A549 (cell line): ENCODE measurements at regions not wholly inside any gene's neighbourhood (a gene's known extent, or its start where the extent isn't known, plus 50 kb on each side); places are given as distances from the start of the nearest gene placed in this dataset.

Source experiments
- ATAC-seq, 2 experiments: fragments of 200-7000 bp in 1 of 2; fragments of >200 bp in 1 of 2; cut with Nextera tagmentation in 1 of 2; cut with Tn5 transposase in 1 of 2; 3 replicates each; pipeline versions ENCODE4 v1.8.0 to v1.9.1; 2018 to 2020; ENCODE audit warnings: mild to moderate bottlenecking in 1 of 2, moderate library complexity in 1 of 2
- CTCF ChIA-PET: fragments of 300-600 bp; sonication (Branson Sonifier 250); formaldehyde crosslinking; extraction: SDS; loops from one replicate; lab custom pipeline; 2021; ENCODE audit warnings: antibody characterized with exemption, inconsistent platforms; lab: Yijun Ruan, JAX
- POLR2A ChIA-PET: fragments of 350-600 bp; formaldehyde crosslinking; extraction: SDS; loops from one replicate; lab custom pipeline; 2021; ENCODE audit warnings: antibody characterized with exemption, inconsistent platforms; lab: Yijun Ruan, JAX
- DNase-seq, 2 experiments: peaks; one replicate each; pipeline versions ENCODE4 v3.0.0 to v3.0.0-alpha.2; 2011 to 2016; ENCODE audit warnings: low read depth in 1 of 2, low spot score in 1 of 2
- FAIRE-seq: peaks from 2 replicates; lab custom pipeline; 2011; peaks lifted over from hg19 to GRCh38; lab: Jason Lieb, UNC
- H3K27ac ChIP-seq, 2 experiments: fragments of >200 bp; sonication (Bioruptor Twin); formaldehyde crosslinking; 3 replicates each; pipeline ENCODE4 v1.5.1; 2016 to 2017
- H3K4me1 ChIP-seq: fragments of >200 bp; sonication (Bioruptor Twin); formaldehyde crosslinking; 3 replicates; pipeline ENCODE4 v1.6.1; 2016
- H3K4me2 ChIP-seq: fragments of >200 bp; sonication (Bioruptor Twin); formaldehyde crosslinking; 3 replicates; pipeline ENCODE4 v1.6.1; 2016
- H3K4me3 ChIP-seq: fragments of >200 bp; sonication (Bioruptor Twin); formaldehyde crosslinking; 3 replicates; pipeline ENCODE4 v1.5.1; 2016
- H3K9me3 ChIP-seq: fragments of >200 bp; sonication (Bioruptor Twin); formaldehyde crosslinking; 3 replicates; pipeline ENCODE4 v1.6.1; 2016
- CEBPB ChIP-seq, 2 experiments: fragments of >200 bp in 1 of 2; sonication (Bioruptor Twin) in 1 of 2; formaldehyde crosslinking in 1 of 2; IDR thresholded peaks; 2 replicates each; pipeline ENCODE4 v1.6.1; 2012 to 2016
- CHD2 ChIP-seq: fragments of 150-350 bp; IDR thresholded peaks from 2 replicates; pipeline ENCODE4 v1.6.1; 2014; ENCODE audit warnings: low read length; ENCODE audit not compliant: partially characterized antibody
- ESRRA ChIP-seq: fragments of 150-350 bp; IDR thresholded peaks from 2 replicates; pipeline ENCODE4 v1.6.1; 2014; ENCODE audit warnings: mild to moderate bottlenecking, low read length, borderline replicate concordance
- FOXS1 ChIP-seq: fragments of 250-450 bp; sonication (Bioruptor Pico); IDR thresholded peaks from 2 replicates; pipeline ENCODE4 v1.5.0; 2020; ENCODE audit warnings: mild to moderate bottlenecking, moderate library complexity
- GATA3 ChIP-seq: IDR thresholded peaks from 2 replicates; pipeline ENCODE4 v1.6.1; 2012; ENCODE audit warnings: borderline replicate concordance
- HDAC2 ChIP-seq: fragments of 200-600 bp; sonication (generic); IDR thresholded peaks from 2 replicates; pipeline ENCODE4 v1.6.1; 2016
- HEYL ChIP-seq: fragments of 250-450 bp; sonication (Bioruptor Pico); IDR thresholded peaks from 2 replicates; pipeline ENCODE4 v1.8.0; 2021; ENCODE audit warnings: mild to moderate bottlenecking, moderate library complexity
- HOXB5 ChIP-seq: fragments of 250-450 bp; sonication (Bioruptor Pico); IDR thresholded peaks from 2 replicates; pipeline ENCODE4 v1.5.0; 2020; ENCODE audit warnings: mild to moderate bottlenecking, moderate library complexity
- KDM1A ChIP-seq: fragments of 200-600 bp; sonication (generic); IDR thresholded peaks from 2 replicates; pipeline ENCODE4 v1.6.1; 2016; ENCODE audit warnings: low read depth, mild to moderate bottlenecking
- KDM5A ChIP-seq: fragments of 200-600 bp; sonication (generic); IDR thresholded peaks from 2 replicates; pipeline ENCODE4 v1.6.1; 2016; ENCODE audit warnings: antibody characterized with exemption, mild to moderate bottlenecking
- NFE2L2 ChIP-seq: fragments of 150-350 bp; conservative IDR thresholded peaks from 2 replicates; pipeline ENCODE4 v1.6.1; 2014; ENCODE audit warnings: low read length
- NR3C1 ChIP-seq: fragments of >200 bp; sonication (Bioruptor Twin); formaldehyde crosslinking; IDR thresholded peaks from 3 replicates; pipeline ENCODE4 v1.6.1; 2017
- POLR2A ChIP-seq: IDR thresholded peaks from 2 replicates; pipeline ENCODE4 v1.6.1; 2012; ENCODE audit warnings: mild to moderate bottlenecking, low read length
- RFX5 ChIP-seq: fragments of 450-650 bp; IDR thresholded peaks from 2 replicates; pipeline ENCODE4 v1.7.1; 2014; ENCODE audit warnings: antibody characterized with exemption, mild to moderate bottlenecking, moderate library complexity
- RNF2 ChIP-seq: fragments of 200-600 bp; sonication (generic); IDR thresholded peaks from 2 replicates; pipeline ENCODE4 v1.6.1; 2016; ENCODE audit warnings: low read depth, mild to moderate bottlenecking, antibody characterized with exemption, moderate library complexity, borderline replicate concordance
- TP53 ChIP-seq: fragments of 250-450 bp; sonication (Bioruptor Pico); IDR thresholded peaks from 2 replicates; pipeline ENCODE4 v1.5.0; 2021; ENCODE audit warnings: mild to moderate bottlenecking, moderate library complexity
- ZFP36 ChIP-seq: fragments of 450-650 bp; IDR thresholded peaks from 2 replicates; pipeline ENCODE4 v1.6.1; 2014; ENCODE audit warnings: borderline replicate concordance; ENCODE audit not compliant: partially characterized antibody
- ZSCAN20 ChIP-seq: fragments of 250-450 bp; sonication (Bioruptor Pico); IDR thresholded peaks from 2 replicates; pipeline ENCODE4 v1.8.0; 2022; ENCODE audit warnings: mild to moderate bottlenecking, moderate library complexity
- WGBS: methylation state at CpG from one replicate; pipeline ENCODE4 v1.1.6; 2017; ENCODE audit errors: missing lambda C conversion rate; 5-methylcytosine and 5-hydroxymethylcytosine counted together
- TF ChIP-seq, protein P1 (sequence below): fragments of 450-650 bp; IDR thresholded peaks from 2 replicates; pipeline ENCODE4 v1.6.1; 2014; ENCODE audit warnings: antibody characterized with exemption
- TF ChIP-seq, protein P2 (sequence below): fragments of 150-350 bp; IDR thresholded peaks from 2 replicates; pipeline ENCODE4 v1.6.1; 2014; ENCODE audit warnings: low read depth, mild to moderate bottlenecking, low read length
- TF ChIP-seq, protein P3 (sequence below): IDR thresholded peaks from 2 replicates; pipeline ENCODE4 v1.6.1; 2012; ENCODE audit warnings: low read depth, borderline replicate concordance
- TF ChIP-seq, protein P4 (sequence below): fragments of 200-600 bp; sonication (generic); IDR thresholded peaks from 2 replicates; pipeline ENCODE4 v1.6.1; 2016; ENCODE audit warnings: antibody characterized with exemption, mild to moderate bottlenecking, moderate library complexity
- TF ChIP-seq, protein P5 (sequence below): fragments of >200 bp; sonication (Bioruptor Twin); formaldehyde crosslinking; IDR thresholded peaks from 2 replicates; pipeline ENCODE4 v1.6.1; 2016

DNA sequence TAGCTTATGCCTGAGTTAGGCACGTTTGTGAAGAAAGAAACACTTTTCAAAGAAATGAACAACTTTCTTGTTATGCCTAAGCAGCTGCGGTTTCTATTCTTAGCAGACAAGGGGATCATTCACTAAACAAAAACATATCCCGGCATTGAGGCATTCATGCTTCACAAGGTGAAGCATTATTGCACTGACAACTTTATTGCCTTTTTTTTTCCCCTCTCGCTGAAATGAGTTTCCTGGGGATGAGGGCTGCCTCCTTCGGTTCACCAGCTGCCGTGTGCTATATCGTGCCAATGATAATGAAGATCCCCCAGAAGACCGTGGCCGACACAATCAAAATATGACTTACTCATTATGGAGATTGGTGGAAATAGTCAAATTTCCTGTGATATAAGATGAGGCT is 288.2 kb upstream of the ST6GAL2 start:
- H3K4me1 ChIP-seq = no peaks in the 10 kb centered on the region
- CTCF ChIA-PET = no interaction called here
- H3K9me3 ChIP-seq = no peaks in the 10 kb centered on the region
- ATAC-seq = no peak
- POLR2A ChIA-PET = no interaction called here
- no peak overlapping the region for H3K4me3 ChIP-seq
- no peak overlapping the region for H3K4me2 ChIP-seq
- no peak for DNase-seq
- WGBS = 72% methylated on average over 9 of the region's 9 CpGs
- no peak overlapping the region for H3K27ac ChIP-seq
- no peak for TF ChIP-seq CHD2
- TF ChIP-seq ZSCAN20 (CRISPR knock-in tag) = no peak
- no peak for TF ChIP-seq FOXS1 (CRISPR knock-in tag)
- TF ChIP-seq GATA3 = no peak
- TF ChIP-seq RFX5 = no peak
- TF ChIP-seq CEBPB (IDR thresholded peaks at IDR 0.05) = no peak
- TF ChIP-seq, protein P1, sequence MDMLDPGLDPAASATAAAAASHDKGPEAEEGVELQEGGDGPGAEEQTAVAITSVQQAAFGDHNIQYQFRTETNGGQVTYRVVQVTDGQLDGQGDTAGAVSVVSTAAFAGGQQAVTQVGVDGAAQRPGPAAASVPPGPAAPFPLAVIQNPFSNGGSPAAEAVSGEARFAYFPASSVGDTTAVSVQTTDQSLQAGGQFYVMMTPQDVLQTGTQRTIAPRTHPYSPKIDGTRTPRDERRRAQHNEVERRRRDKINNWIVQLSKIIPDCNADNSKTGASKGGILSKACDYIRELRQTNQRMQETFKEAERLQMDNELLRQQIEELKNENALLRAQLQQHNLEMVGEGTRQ = no peak
- TF ChIP-seq NFE2L2 = no peak
- TF ChIP-seq HDAC2 = no peak
- TF ChIP-seq, protein P2, sequence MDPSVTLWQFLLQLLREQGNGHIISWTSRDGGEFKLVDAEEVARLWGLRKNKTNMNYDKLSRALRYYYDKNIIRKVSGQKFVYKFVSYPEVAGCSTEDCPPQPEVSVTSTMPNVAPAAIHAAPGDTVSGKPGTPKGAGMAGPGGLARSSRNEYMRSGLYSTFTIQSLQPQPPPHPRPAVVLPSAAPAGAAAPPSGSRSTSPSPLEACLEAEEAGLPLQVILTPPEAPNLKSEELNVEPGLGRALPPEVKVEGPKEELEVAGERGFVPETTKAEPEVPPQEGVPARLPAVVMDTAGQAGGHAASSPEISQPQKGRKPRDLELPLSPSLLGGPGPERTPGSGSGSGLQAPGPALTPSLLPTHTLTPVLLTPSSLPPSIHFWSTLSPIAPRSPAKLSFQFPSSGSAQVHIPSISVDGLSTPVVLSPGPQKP = no peak
- TF ChIP-seq KDM1A = no peak
- TF ChIP-seq ESRRA = no peak
- FAIRE-seq = no peak

DNA sequence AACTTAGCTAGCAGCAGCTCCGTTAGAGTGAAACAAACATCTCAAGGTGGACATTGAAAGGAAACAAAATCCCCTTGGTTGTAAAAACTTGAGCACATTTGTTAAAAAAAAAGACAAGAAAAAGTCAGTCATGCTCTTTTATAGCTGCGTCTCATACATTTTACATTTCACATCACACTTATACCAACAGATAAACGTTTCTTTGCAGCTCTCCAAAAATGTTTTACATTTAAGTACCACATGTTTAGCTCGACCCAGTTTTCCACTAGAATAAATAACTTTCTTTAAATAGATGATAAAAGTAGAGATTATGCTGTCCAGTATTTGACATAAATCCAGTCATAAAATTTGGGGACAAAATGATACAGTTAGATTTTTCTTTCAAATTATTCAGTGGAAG is 297.0 kb upstream of the ST6GAL2 start:
- 36% methylated on average over 4 of the region's 4 CpGs for WGBS
- CTCF ChIA-PET = no interaction called here
- no peak for DNase-seq
- H3K4me2 ChIP-seq = no peak overlapping the region
- no peak for ATAC-seq
- no peaks in the 10 kb centered on the region for H3K4me1 ChIP-seq
- H3K27ac ChIP-seq = no peak overlapping the region
- FAIRE-seq = no peak
- TF ChIP-seq, protein P3, sequence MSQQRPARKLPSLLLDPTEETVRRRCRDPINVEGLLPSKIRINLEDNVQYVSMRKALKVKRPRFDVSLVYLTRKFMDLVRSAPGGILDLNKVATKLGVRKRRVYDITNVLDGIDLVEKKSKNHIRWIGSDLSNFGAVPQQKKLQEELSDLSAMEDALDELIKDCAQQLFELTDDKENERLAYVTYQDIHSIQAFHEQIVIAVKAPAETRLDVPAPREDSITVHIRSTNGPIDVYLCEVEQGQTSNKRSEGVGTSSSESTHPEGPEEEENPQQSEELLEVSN = no peak
- TF ChIP-seq POLR2A (no peak), NR3C1 (no peak), HOXB5 (CRISPR knock-in tag) (no peak), HEYL (CRISPR knock-in tag) (no peak), ZFP36 (no peak), RNF2 (no peak), KDM5A (no peak), HDAC2 (no peak), FOXS1 (CRISPR knock-in tag) (no peak), TP53 (CRISPR knock-in tag) (no peak), CHD2 (no peak)
- TF ChIP-seq, protein P4, sequence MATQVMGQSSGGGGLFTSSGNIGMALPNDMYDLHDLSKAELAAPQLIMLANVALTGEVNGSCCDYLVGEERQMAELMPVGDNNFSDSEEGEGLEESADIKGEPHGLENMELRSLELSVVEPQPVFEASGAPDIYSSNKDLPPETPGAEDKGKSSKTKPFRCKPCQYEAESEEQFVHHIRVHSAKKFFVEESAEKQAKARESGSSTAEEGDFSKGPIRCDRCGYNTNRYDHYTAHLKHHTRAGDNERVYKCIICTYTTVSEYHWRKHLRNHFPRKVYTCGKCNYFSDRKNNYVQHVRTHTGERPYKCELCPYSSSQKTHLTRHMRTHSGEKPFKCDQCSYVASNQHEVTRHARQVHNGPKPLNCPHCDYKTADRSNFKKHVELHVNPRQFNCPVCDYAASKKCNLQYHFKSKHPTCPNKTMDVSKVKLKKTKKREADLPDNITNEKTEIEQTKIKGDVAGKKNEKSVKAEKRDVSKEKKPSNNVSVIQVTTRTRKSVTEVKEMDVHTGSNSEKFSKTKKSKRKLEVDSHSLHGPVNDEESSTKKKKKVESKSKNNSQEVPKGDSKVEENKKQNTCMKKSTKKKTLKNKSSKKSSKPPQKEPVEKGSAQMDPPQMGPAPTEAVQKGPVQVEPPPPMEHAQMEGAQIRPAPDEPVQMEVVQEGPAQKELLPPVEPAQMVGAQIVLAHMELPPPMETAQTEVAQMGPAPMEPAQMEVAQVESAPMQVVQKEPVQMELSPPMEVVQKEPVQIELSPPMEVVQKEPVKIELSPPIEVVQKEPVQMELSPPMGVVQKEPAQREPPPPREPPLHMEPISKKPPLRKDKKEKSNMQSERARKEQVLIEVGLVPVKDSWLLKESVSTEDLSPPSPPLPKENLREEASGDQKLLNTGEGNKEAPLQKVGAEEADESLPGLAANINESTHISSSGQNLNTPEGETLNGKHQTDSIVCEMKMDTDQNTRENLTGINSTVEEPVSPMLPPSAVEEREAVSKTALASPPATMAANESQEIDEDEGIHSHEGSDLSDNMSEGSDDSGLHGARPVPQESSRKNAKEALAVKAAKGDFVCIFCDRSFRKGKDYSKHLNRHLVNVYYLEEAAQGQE = no peak
- TF ChIP-seq, protein P5, sequence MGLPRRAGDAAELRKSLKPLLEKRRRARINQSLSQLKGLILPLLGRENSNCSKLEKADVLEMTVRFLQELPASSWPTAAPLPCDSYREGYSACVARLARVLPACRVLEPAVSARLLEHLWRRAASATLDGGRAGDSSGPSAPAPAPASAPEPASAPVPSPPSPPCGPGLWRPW = no peak
- no peaks in the 10 kb centered on the region; the same call in 2 of the 3 replicates for H3K9me3 ChIP-seq
- POLR2A ChIA-PET = no interaction called here
- no peak overlapping the region for H3K4me3 ChIP-seq
